ENCODE measurements at regions not wholly inside any gene's neighbourhood (a gene's known extent, or its start where the extent isn't known, plus 50 kb on each side); places are given as distances from the start of the nearest gene placed in this dataset.

DNA sequence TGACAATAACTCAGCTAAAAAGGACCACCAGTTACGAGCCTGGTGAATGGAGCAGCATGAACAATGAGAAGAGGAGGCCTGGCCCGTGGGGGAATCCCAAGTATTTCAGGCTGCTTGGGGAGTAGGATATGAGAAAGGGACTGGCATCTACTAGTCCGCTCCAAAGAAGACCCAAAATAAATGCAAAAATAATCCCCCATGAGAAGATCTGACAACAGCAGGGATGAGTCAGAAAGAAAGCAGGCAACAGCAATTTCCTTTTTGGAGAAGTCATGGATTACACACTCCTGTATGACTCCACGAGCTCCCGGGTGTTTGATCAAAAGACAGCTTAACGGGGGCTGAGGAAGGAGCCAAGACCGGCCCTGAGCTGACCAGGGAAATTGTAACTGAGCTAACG, 111.4 kb downstream of the SOX11 start:
- TF ChIP-seq TAF1 (IDR thresholded peaks at IDR 0.05; ENCODE audit: borderline replicate concordance, insufficient read depth, low read length) (no peak), POLR2AphosphoS5 (IDR thresholded peaks at IDR 0.05; ENCODE audit: low read depth, low read length) (no peak), SIN3A (IDR thresholded peaks at IDR 0.05; ENCODE audit: borderline replicate concordance, insufficient read depth, low read length) (no peak)
- TF ChIP-seq, protein P1, sequence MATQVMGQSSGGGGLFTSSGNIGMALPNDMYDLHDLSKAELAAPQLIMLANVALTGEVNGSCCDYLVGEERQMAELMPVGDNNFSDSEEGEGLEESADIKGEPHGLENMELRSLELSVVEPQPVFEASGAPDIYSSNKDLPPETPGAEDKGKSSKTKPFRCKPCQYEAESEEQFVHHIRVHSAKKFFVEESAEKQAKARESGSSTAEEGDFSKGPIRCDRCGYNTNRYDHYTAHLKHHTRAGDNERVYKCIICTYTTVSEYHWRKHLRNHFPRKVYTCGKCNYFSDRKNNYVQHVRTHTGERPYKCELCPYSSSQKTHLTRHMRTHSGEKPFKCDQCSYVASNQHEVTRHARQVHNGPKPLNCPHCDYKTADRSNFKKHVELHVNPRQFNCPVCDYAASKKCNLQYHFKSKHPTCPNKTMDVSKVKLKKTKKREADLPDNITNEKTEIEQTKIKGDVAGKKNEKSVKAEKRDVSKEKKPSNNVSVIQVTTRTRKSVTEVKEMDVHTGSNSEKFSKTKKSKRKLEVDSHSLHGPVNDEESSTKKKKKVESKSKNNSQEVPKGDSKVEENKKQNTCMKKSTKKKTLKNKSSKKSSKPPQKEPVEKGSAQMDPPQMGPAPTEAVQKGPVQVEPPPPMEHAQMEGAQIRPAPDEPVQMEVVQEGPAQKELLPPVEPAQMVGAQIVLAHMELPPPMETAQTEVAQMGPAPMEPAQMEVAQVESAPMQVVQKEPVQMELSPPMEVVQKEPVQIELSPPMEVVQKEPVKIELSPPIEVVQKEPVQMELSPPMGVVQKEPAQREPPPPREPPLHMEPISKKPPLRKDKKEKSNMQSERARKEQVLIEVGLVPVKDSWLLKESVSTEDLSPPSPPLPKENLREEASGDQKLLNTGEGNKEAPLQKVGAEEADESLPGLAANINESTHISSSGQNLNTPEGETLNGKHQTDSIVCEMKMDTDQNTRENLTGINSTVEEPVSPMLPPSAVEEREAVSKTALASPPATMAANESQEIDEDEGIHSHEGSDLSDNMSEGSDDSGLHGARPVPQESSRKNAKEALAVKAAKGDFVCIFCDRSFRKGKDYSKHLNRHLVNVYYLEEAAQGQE (IDR thresholded peaks at IDR 0.05; ENCODE audit: insufficient read depth in 1 of 2, low read depth in 2 of 2, low read length in 2 of 2), result no peak

GRCh38 chr2:5818961-5819600, 126.9 kb downstream of the SOX11 start:
- TF ChIP-seq, protein P1 (IDR thresholded peaks at IDR 0.05; ENCODE audit: insufficient read depth in 1 of 2, low read depth in 2 of 2, low read length in 2 of 2), result no peak
- TF ChIP-seq FOXP2 (optimal IDR thresholded peaks at IDR 0.05; ENCODE audit: borderline replicate concordance, extremely low read depth, extremely low read length, insufficient read depth) (no peak), POLR2AphosphoS5 (IDR thresholded peaks at IDR 0.05; ENCODE audit: low read depth, low read length) (no peak), SIN3A (IDR thresholded peaks at IDR 0.05; ENCODE audit: borderline replicate concordance, insufficient read depth, low read length) (no peak), TAF1 (IDR thresholded peaks at IDR 0.05; ENCODE audit: borderline replicate concordance, insufficient read depth, low read length) (no peak)

- TF ChIP-seq, protein P1 (IDR thresholded peaks at IDR 0.05; ENCODE audit: insufficient read depth in 1 of 2, low read depth in 2 of 2, low read length in 2 of 2), result no peak
- no peak for TF ChIP-seq FOXP2 (optimal IDR thresholded peaks at IDR 0.05; ENCODE audit: borderline replicate concordance, extremely low read depth, extremely low read length, insufficient read depth)
- no peak for TF ChIP-seq TAF1 (IDR thresholded peaks at IDR 0.05; ENCODE audit: borderline replicate concordance, insufficient read depth, low read length)
- TF ChIP-seq SIN3A (IDR thresholded peaks at IDR 0.05; ENCODE audit: borderline replicate concordance, insufficient read depth, low read length), result no peak
- TF ChIP-seq POLR2AphosphoS5 (IDR thresholded peaks at IDR 0.05; ENCODE audit: low read depth, low read length), result no peak
Observed at GRCh38 chr2:5824126-5824525, 131.9 kb downstream of the SOX11 start.

- TF ChIP-seq SIN3A (IDR thresholded peaks at IDR 0.05; ENCODE audit: borderline replicate concordance, insufficient read depth, low read length), result no peak
- TF ChIP-seq FOXP2 (optimal IDR thresholded peaks at IDR 0.05; ENCODE audit: borderline replicate concordance, extremely low read depth, extremely low read length, insufficient read depth), result no peak
- TF ChIP-seq, protein P1 (IDR thresholded peaks at IDR 0.05; ENCODE audit: insufficient read depth in 1 of 2, low read depth in 2 of 2, low read length in 2 of 2), result no peak
- no peak for TF ChIP-seq TAF1 (IDR thresholded peaks at IDR 0.05; ENCODE audit: borderline replicate concordance, insufficient read depth, low read length)
- no peak for TF ChIP-seq POLR2AphosphoS5 (IDR thresholded peaks at IDR 0.05; ENCODE audit: low read depth, low read length)
Observed at GRCh38 chr2:5825686-5826085, 133.5 kb downstream of the SOX11 start.

Measured in PFSK-1 (cell line).